GM18861 (cell line): ENCODE measurements at regions not wholly inside any gene's neighbourhood (a gene's known extent, or its start where the extent isn't known, plus 50 kb on each side); places are given as distances from the start of the nearest gene placed in this dataset.
A peak's percentile ranks its signal among the peaks of the same experiment; 100 is the strongest.
"Not testable (repeated sequence)": the region's sequence is repeated elsewhere in the genome, so short reads cannot be mapped to it uniquely, and the experiment has no call there.

Experiments used
- ATAC-seq: cut with Tn5 transposase; IDR thresholded peaks from one replicate; pipeline ENCODE4 v1.9.1; 2021; ENCODE audit not compliant: unreplicated experiment

GRCh38 chr3:192013110-192013509 lies 552.1 kb downstream of the PYDC2 start:
- no peak for ATAC-seq

GRCh38 chr3:192022412-192022811 lies 561.4 kb downstream of the PYDC2 start:
- ATAC-seq, result no peak

GRCh38 chr3:192024751-192025150 lies 563.8 kb downstream of the PYDC2 start:
- no peak for ATAC-seq

- no peak for ATAC-seq
These were observed 565.7 kb downstream of the PYDC2 start for GRCh38 chr3:192026661-192027060.

GRCh38 chr3:192031941-192032340 lies 571.0 kb downstream of the PYDC2 start:
- ATAC-seq, result no peak

- no peak for ATAC-seq
These were observed 572.3 kb downstream of the PYDC2 start for GRCh38 chr3:192033246-192033645.

GRCh38 chr3:192038726-192039125 lies 577.8 kb downstream of the PYDC2 start:
- no peak for ATAC-seq

GRCh38 chr3:192039593-192039992 lies 578.6 kb downstream of the PYDC2 start:
- no peak for ATAC-seq

- no peak for ATAC-seq
These were observed 579.5 kb downstream of the PYDC2 start for GRCh38 chr3:192040282-192041043.

- peak; percentile 99 for ATAC-seq
These were observed 581.2 kb downstream of the PYDC2 start for GRCh38 chr3:192042116-192042515.

- ATAC-seq, result no peak
These were observed 593.9 kb downstream of the PYDC2 start for GRCh38 chr3:192054881-192055280.

- ATAC-seq, result no peak
These were observed 595.0 kb downstream of the PYDC2 start for GRCh38 chr3:192055946-192056345.

- ATAC-seq, result no peak
These were observed 596.3 kb downstream of the PYDC2 start for GRCh38 chr3:192057261-192057660.

- no peak for ATAC-seq
These were observed 599.3 kb downstream of the PYDC2 start for GRCh38 chr3:192060160-192060781.

GRCh38 chr3:192061426-192061825 lies 600.5 kb downstream of the PYDC2 start:
- no peak for ATAC-seq

GRCh38 chr3:192062186-192062585 lies 601.2 kb downstream of the PYDC2 start:
- no peak for ATAC-seq

- ATAC-seq, result peak; percentile 79
These were observed 602.6 kb downstream of the PYDC2 start for GRCh38 chr3:192063570-192063969.

GRCh38 chr3:192064959-192065358 lies 604.0 kb downstream of the PYDC2 start:
- no peak for ATAC-seq

- ATAC-seq, result not testable (repeated sequence)
These were observed 605.3 kb downstream of the PYDC2 start for GRCh38 chr3:192066253-192066652.

GRCh38 chr3:192068464-192069254 lies 607.7 kb downstream of the PYDC2 start:
- ATAC-seq, result peak; percentile 68

GRCh38 chr3:192077795-192078497 lies 617.0 kb downstream of the PYDC2 start:
- ATAC-seq, result no peak
